SK-N-SH (cell line): ENCODE measurements at regions not wholly inside any gene's neighbourhood (a gene's known extent, or its start where the extent isn't known, plus 50 kb on each side); places are given as distances from the start of the nearest gene placed in this dataset.
A peak's percentile ranks its signal among the peaks of the same experiment; 100 is the strongest.

Source experiments
- CTCF ChIA-PET: fragments of 300-600, 350-600 bp; formaldehyde crosslinking; extraction: SDS; loops from one replicate; lab custom pipeline; 2021; lab: Yijun Ruan, JAX
- POLR2A ChIA-PET: fragments of 350-600 bp; sonication (Branson Sonifier 250); formaldehyde crosslinking; extraction: SDS; loops from one replicate; lab custom pipeline; 2020; ENCODE audit warnings: antibody characterized with exemption, inconsistent platforms; lab: Yijun Ruan, JAX
- DNase-seq: peaks from one replicate; pipeline ENCODE4 v3.0.0; 2012
- H2AFZ ChIP-seq: fragments of 200-600 bp; sonication (generic); 2 replicates; pipeline ENCODE4 v1.8.1; 2016; ENCODE audit warnings: antibody characterized with exemption, mild to moderate bottlenecking, low read depth
- H3F3A ChIP-seq: fragments of 200-600 bp; sonication (generic); replicated peaks from 2 replicates; pipeline ENCODE3; 2016; ENCODE audit warnings: antibody characterized with exemption, mild to moderate bottlenecking; ENCODE audit not compliant: insufficient read depth
- H3K27ac ChIP-seq, 2 experiments: fragments of 200-500 bp in 1 of 2; fragments of 200-600 bp in 1 of 2; sonication (Bioruptor generic) in 1 of 2; sonication (generic), shearing (Covaris generic) in 1 of 2; 2 replicates each; pipeline versions ENCODE4 v1.5.1 to v1.6.1; 2014 to 2016; ENCODE audit warnings: low read depth in 2 of 2, inconsistent platforms in 1 of 2, low read length in 1 of 2, mild to moderate bottlenecking in 1 of 2, mixed read lengths in 1 of 2
- H3K27me3 ChIP-seq: fragments of 200-600 bp; sonication (generic), shearing (Covaris generic); 2 replicates; pipeline ENCODE4 v1.6.1; 2016; ENCODE audit warnings: mixed run types; ENCODE audit not compliant: insufficient read depth
- H3K36me3 ChIP-seq, 2 experiments: fragments of 200-500 bp in 1 of 2; fragments of 200-600 bp in 1 of 2; sonication (Bioruptor generic) in 1 of 2; sonication (generic) in 1 of 2; replicated peaks in 1 of 2; 2 replicates each; pipeline versions ENCODE3 to v1.5.1; 2014 to 2016; ENCODE audit warnings: low read length in 1 of 2, mild to moderate bottlenecking in 1 of 2; ENCODE audit not compliant: insufficient read depth in 2 of 2, control insufficient read depth in 1 of 2
- H3K4me1 ChIP-seq, 2 experiments: fragments of 200-500 bp in 1 of 2; fragments of 200-600 bp in 1 of 2; sonication (Bioruptor generic) in 1 of 2; sonication (generic), shearing (Covaris generic) in 1 of 2; 2 replicates each; pipeline versions ENCODE4 v1.5.1 to v1.6.1; 2014 to 2016; ENCODE audit warnings: low read depth in 1 of 2, low read length in 1 of 2, mixed run types in 1 of 2; ENCODE audit not compliant: insufficient read depth in 2 of 2, control insufficient read depth in 1 of 2
- H3K4me2 ChIP-seq: fragments of 200-600 bp; sonication (generic), shearing (Covaris generic); 2 replicates; pipeline ENCODE4 v1.6.1; 2017; ENCODE audit warnings: mixed run types
- H3K4me3 ChIP-seq, 2 experiments: fragments of 200-500 bp in 1 of 2; fragments of 200-600 bp in 1 of 2; sonication (Bioruptor generic) in 1 of 2; sonication (generic), shearing (Covaris generic) in 1 of 2; 2 replicates each; pipeline versions ENCODE4 v1.5.1 to v1.8.1; 2014 to 2016; ENCODE audit warnings: low read depth in 2 of 2, inconsistent platforms in 1 of 2, low read length in 1 of 2, mild to moderate bottlenecking in 1 of 2, mixed read lengths in 1 of 2, moderate library complexity in 1 of 2
- H3K79me2 ChIP-seq: fragments of 200-600 bp; sonication (generic); 2 replicates; pipeline ENCODE4 v1.8.1; 2017; ENCODE audit warnings: mild to moderate bottlenecking; ENCODE audit not compliant: insufficient read depth
- H3K9ac ChIP-seq: fragments of 200-600 bp; sonication (generic); 2 replicates; pipeline ENCODE4 v1.6.1; 2017; ENCODE audit warnings: mixed run types
- H3K9me2 ChIP-seq: fragments of 200-600 bp; sonication (generic); 2 replicates; pipeline ENCODE4 v1.6.1; 2017; ENCODE audit warnings: mixed run types
- H3K9me3 ChIP-seq: fragments of 200-600 bp; sonication (generic); 2 replicates; pipeline ENCODE4 v1.6.1; 2017; ENCODE audit warnings: mixed run types, mild to moderate bottlenecking, moderate library complexity
- H4K20me1 ChIP-seq: fragments of 200-600 bp; sonication (generic); 2 replicates; pipeline ENCODE4 v1.6.1; 2017; ENCODE audit warnings: mild to moderate bottlenecking, mixed run types; ENCODE audit not compliant: insufficient read depth
- CTCF ChIP-seq: fragments of 200-600 bp; sonication (generic); IDR thresholded peaks from 2 replicates; pipeline ENCODE4 v1.6.1; 2017; ENCODE audit warnings: antibody characterized with exemption, mild to moderate bottlenecking, moderate library complexity
- EP300 ChIP-seq, 2 experiments: IDR thresholded peaks; 2 replicates each; pipeline versions ENCODE4 v1.4.0 to v1.6.1; 2012; ENCODE audit warnings: borderline replicate concordance in 1 of 2, low read depth in 1 of 2, low read length in 1 of 2
- EZH2phosphoT487 ChIP-seq: fragments of 200-600 bp; sonication (generic); IDR thresholded peaks from 2 replicates; pipeline ENCODE4 v1.6.1; 2017; ENCODE audit warnings: low read depth, mixed run types, mild to moderate bottlenecking, antibody characterized with exemption, moderate library complexity, borderline replicate concordance
- FOXJ3 ChIP-seq: sonication (generic); formaldehyde crosslinking; IDR thresholded peaks from 2 replicates; pipeline ENCODE4 v1.5.1; 2020; ENCODE audit warnings: mild to moderate bottlenecking, missing genetic modification reagents
- GATA2 ChIP-seq: sonication (generic); formaldehyde crosslinking; IDR thresholded peaks from 2 replicates; pipeline ENCODE4 v1.5.0; 2020; ENCODE audit warnings: mild to moderate bottlenecking, missing genetic modification reagents
- MEF2A ChIP-seq: IDR thresholded peaks from 2 replicates; pipeline ENCODE4 v1.4.0; 2012; ENCODE audit warnings: low read depth, borderline replicate concordance
- MXI1 ChIP-seq: IDR thresholded peaks from 2 replicates; pipeline ENCODE4 v1.6.1; 2012; ENCODE audit warnings: mild to moderate bottlenecking, low read depth, low read length, improper control_type of control experiment
- POLR2AphosphoS5 ChIP-seq: IDR thresholded peaks from 2 replicates; pipeline ENCODE4 v1.6.1; 2012; ENCODE audit warnings: low read depth, low read length
- RAD21 ChIP-seq: IDR thresholded peaks from 2 replicates; pipeline ENCODE4 v1.6.1; 2012; ENCODE audit warnings: mild to moderate bottlenecking, low read length
- USF1 ChIP-seq: IDR thresholded peaks from 2 replicates; pipeline ENCODE4 v1.4.0; 2012; ENCODE audit warnings: low read depth, borderline replicate concordance
- WGBS: methylation state at CpG from one replicate; pipeline ENCODE4 v1.1.6; 2017; ENCODE audit warnings: low lambda C conversion rate; 5-methylcytosine and 5-hydroxymethylcytosine counted together

- H3K4me1 ChIP-seq = peaks cover 6 to 22% of the 10 kb centered on the region in 2 experiments; a peak in 3 of 4 replicates
- no peaks in the 10 kb centered on the region for H3K9me3 ChIP-seq
- H3K9ac ChIP-seq = peak overlapping the region; percentile 10; the same call in 1 of the 2 replicates
- no peaks in the 10 kb centered on the region for H3K36me3 ChIP-seq
- H3K27me3 ChIP-seq = peaks cover 60% of the 10 kb centered on the region
- no peaks in the 10 kb centered on the region for H3F3A ChIP-seq
- 6% methylated on average over 22 of the region's 22 CpGs for WGBS
- TF ChIP-seq EZH2phosphoT487 = 0 out of 2 replicates have a peak, but pooled peaks have one; percentile 6
- TF ChIP-seq FOXJ3 (CRISPR knock-in tag) = 0 out of 2 replicates have a peak, but pooled peaks have one; percentile 36
- TF ChIP-seq POLR2AphosphoS5 = no peak; the same call in 1 of the 2 replicates
- no peak for TF ChIP-seq CTCF
- TF ChIP-seq EP300 (IDR thresholded peaks at IDR 0.05; ENCODE audit: borderline replicate concordance in 1 of 2, low read depth in 1 of 2, low read length in 1 of 2) = no peak; a peak in 1 of 4 replicates
- TF ChIP-seq MXI1 = peak; percentile 11; the same call in 1 of the 2 replicates
- TF ChIP-seq MEF2A = no peak
- 0 out of 2 replicates have a peak, but pooled peaks have one; percentile 14 for TF ChIP-seq GATA2
- TF ChIP-seq RAD21 = peak; percentile 18; the same call in 1 of the 2 replicates
- no peak for TF ChIP-seq USF1
- TF ChIP-seq, all 33 proteins: peak for 5
- Histone ChIP-seq H2AFZ (peak overlapping the region; percentile 83), H4K20me1 (no peaks in the 10 kb centered on the region), H3K4me3 (peak overlapping the region; percentile 53 to 58), H3K9me2 (no peaks in the 10 kb centered on the region), H3K79me2 (no peaks in the 10 kb centered on the region), H3K4me2 (peak overlapping the region; percentile 80), H3K27ac (peak overlapping the region in 1 of 2 experiments; percentile 84; a peak in 2 of 4 replicates)
- CTCF ChIA-PET = interaction anchor here (0.7 to 13.0 kb wide), 10 partner anchors 9 to 1690 kb away, joined by 3 to 303 read pairs (median 6); partner anchors contain the start of gene ISL1
- POLR2A ChIA-PET = interaction anchor here (0.5 to 11.4 kb wide), 22 partner anchors 9 to 1597 kb away, joined by 3 to 437 read pairs (median 4); partner anchors contain the start of gene ISL1
- DNase-seq = peak; percentile 62
Observed at GRCh38 chr5:50967563-50968355, 301.3 kb downstream of the PARP8 start.
